ENCODE measurements at regions not wholly inside any gene's neighbourhood (a gene's known extent, or its start where the extent isn't known, plus 50 kb on each side); places are given as distances from the start of the nearest gene placed in this dataset.

- Histone ChIP-seq H3K79me2 (ENCODE audit: insufficient read depth, low read length) (no peaks in the 10 kb centered on the region), H3K4me1 (ENCODE audit: control insufficient read depth in 1 of 2, insufficient read depth in 2 of 2, low read length in 2 of 2) (no peaks in the 10 kb centered on the region), H3K9me2 (ENCODE audit: insufficient read depth) (no peaks in the 10 kb centered on the region), H2AFZ (ENCODE audit: low read depth, low read length, poor library complexity, severe bottlenecking) (no peak overlapping the region), H4K20me1 (ENCODE audit: insufficient read depth) (no peaks in the 10 kb centered on the region), H3K4me2 (ENCODE audit: low read length) (no peak overlapping the region), H3K4me3 (replicated peaks in 1 of 2; ENCODE audit: low read depth in 1 of 2, low read length in 2 of 2) (no peak overlapping the region), H3K27ac (ENCODE audit: low read depth, low read length) (no peak overlapping the region), H3K9ac (ENCODE audit: low read length) (no peak overlapping the region), H3K9me3 (ENCODE audit: control insufficient read depth in 1 of 2, insufficient read depth in 1 of 2, low read depth in 1 of 2, low read length in 2 of 2) (no peaks in the 10 kb centered on the region), H3K36me3 (ENCODE audit: control insufficient read depth in 1 of 2, insufficient read depth in 2 of 2, low read length in 2 of 2) (no peaks in the 10 kb centered on the region), H3K27me3 (ENCODE audit: insufficient read depth, low read length) (no peaks in the 10 kb centered on the region)
- ChIA-PET CTCF (no interaction called here), RAD21 (ENCODE audit: low non-redundant PET in 1 of 2, low total read pairs in 2 of 2, uncharacterized antibody in 2 of 2, unreplicated experiment in 2 of 2) (no interaction called here), POLR2A (no interaction called here)
- DNase-seq (ENCODE audit: low read depth, low spot score) (no peak), ATAC-seq (no peak)
- TF ChIP-seq ELF1 (IDR thresholded peaks at IDR 0.05; ENCODE audit: borderline replicate concordance, low read depth) (no peak), CTCF (IDR thresholded peaks at IDR 0.05 in 2 of 3, conservative IDR thresholded peaks at IDR 0.05 in 1 of 3; ENCODE audit: borderline replicate concordance in 1 of 3, insufficient read depth in 1 of 3, low read depth in 2 of 3, low read length in 2 of 3) (no peak), MAX (IDR thresholded peaks at IDR 0.05) (no peak), RAD21 (IDR thresholded peaks at IDR 0.05; ENCODE audit: low read depth) (no peak), CBX3 (IDR thresholded peaks at IDR 0.05; ENCODE audit: low read depth) (no peak), SP1 (IDR thresholded peaks at IDR 0.05; ENCODE audit: low read depth) (no peak), POLR2AphosphoS5 (IDR thresholded peaks at IDR 0.05; ENCODE audit: low read depth, low read length) (no peak), SIN3A (IDR thresholded peaks at IDR 0.05; ENCODE audit: low read depth) (no peak), EGR1 (IDR thresholded peaks at IDR 0.05; ENCODE audit: low read depth) (no peak), FOSL1 (IDR thresholded peaks at IDR 0.05; ENCODE audit: low read depth) (no peak), POLR2A (IDR thresholded peaks at IDR 0.05; ENCODE audit: borderline replicate concordance, extremely low read depth, insufficient read depth, insufficient read length) (no peak), ZFX (IDR thresholded peaks at IDR 0.05) (no peak), REST (IDR thresholded peaks at IDR 0.05; ENCODE audit: low read depth) (no peak), JUND (IDR thresholded peaks at IDR 0.05) (no peak), ZNF274 (IDR thresholded peaks at IDR 0.05; ENCODE audit: low read depth, low read length) (no peak), SRF (IDR thresholded peaks at IDR 0.05; ENCODE audit: low read depth) (no peak), ATF3 (IDR thresholded peaks at IDR 0.05) (no peak)
- no TSS peak for BruUV-seq (replicated peaks)
- intact Hi-C loops (cut with micrococcal nuclease) = no loop called here
Observed at GRCh38 chr4:188811121-188811520, 671.9 kb downstream of the TRIML1 start.
